ENCODE measurements at regions not wholly inside any gene's neighbourhood (a gene's known extent, or its start where the extent isn't known, plus 50 kb on each side); places are given as distances from the start of the nearest gene placed in this dataset.

DNA sequence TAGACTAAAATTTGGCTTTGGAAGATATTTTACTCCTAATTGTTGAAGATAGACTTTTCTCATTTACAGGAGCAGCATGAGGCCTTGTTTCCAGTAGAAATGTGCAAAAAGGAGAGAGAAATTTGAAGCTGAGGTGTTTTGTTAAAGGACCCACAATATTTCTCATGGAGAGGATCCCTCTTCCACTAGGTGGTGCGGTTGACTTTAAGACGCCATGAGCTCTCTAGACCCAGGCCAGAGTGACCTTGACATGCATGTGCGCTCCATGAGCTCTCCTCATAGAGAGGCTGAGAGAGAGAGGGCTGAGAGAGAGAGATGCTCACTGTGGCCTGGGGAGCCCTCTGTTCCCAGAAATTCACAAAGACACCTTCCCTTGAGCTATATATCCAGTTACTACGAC, 861.2 kb upstream of the EYS start:
- intact Hi-C loops (cut with micrococcal nuclease; ENCODE audit: unreplicated experiment), result no loop called here
- DNase-seq (ENCODE audit: low spot score), result no peak
- ChIA-PET POLR2A (ENCODE audit: low non-redundant PET) (no interaction called here), CTCF (no interaction called here)
- H3K27me3 ChIP-seq (replicated peaks; ENCODE audit: insufficient read depth, low read depth, low read length, poor library complexity), result no peaks in the 10 kb centered on the region
- H3K4me1 ChIP-seq (ENCODE audit: insufficient read depth, low read length, poor library complexity, severe bottlenecking), result no peaks in the 10 kb centered on the region
- no TSS peak for BruUV-seq (replicated peaks)
- no peak overlapping the region for H3K4me3 ChIP-seq (ENCODE audit: low read depth, low read length, poor library complexity, severe bottlenecking)
- H3K9me3 ChIP-seq (ENCODE audit: low read depth, low read length, poor library complexity, severe bottlenecking), result no peaks in the 10 kb centered on the region
- no peaks in the 10 kb centered on the region for H3K36me3 ChIP-seq (ENCODE audit: insufficient read depth, low read length, poor library complexity, severe bottlenecking)
- TF ChIP-seq, protein P1, sequence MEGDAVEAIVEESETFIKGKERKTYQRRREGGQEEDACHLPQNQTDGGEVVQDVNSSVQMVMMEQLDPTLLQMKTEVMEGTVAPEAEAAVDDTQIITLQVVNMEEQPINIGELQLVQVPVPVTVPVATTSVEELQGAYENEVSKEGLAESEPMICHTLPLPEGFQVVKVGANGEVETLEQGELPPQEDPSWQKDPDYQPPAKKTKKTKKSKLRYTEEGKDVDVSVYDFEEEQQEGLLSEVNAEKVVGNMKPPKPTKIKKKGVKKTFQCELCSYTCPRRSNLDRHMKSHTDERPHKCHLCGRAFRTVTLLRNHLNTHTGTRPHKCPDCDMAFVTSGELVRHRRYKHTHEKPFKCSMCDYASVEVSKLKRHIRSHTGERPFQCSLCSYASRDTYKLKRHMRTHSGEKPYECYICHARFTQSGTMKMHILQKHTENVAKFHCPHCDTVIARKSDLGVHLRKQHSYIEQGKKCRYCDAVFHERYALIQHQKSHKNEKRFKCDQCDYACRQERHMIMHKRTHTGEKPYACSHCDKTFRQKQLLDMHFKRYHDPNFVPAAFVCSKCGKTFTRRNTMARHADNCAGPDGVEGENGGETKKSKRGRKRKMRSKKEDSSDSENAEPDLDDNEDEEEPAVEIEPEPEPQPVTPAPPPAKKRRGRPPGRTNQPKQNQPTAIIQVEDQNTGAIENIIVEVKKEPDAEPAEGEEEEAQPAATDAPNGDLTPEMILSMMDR (conservative IDR thresholded peaks at IDR 0.05; ENCODE audit: low read depth, low read length), result no peak
- TF ChIP-seq EZH2 (IDR thresholded peaks at IDR 0.05; ENCODE audit: borderline replicate concordance, low read depth, low read length, poor library complexity, severe bottlenecking), result no peak
- H3K27ac ChIP-seq (ENCODE audit: low read depth, low read length, poor library complexity, severe bottlenecking), result no peak overlapping the region

DNA sequence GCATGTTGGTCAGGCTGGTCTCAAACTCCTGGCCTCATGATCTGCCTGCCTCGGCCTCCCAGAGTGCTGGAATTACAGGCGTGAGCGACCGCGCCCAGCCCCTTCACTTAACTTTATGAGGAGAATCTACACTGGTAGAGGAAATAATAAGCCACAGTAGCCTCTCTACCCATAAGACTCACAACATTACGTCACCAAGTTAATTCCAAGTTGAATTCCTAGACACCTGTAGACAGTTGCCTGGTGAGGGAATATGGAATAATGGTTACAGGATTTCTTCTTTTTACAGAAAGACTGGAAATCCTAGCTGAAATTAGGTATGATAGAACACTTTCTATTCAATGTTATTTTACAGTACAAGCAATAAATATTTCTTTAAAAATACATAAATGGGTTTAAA, 854.5 kb upstream of the EYS start:
- no peaks in the 10 kb centered on the region for H3K27me3 ChIP-seq (replicated peaks; ENCODE audit: insufficient read depth, low read depth, low read length, poor library complexity)
- H3K27ac ChIP-seq (ENCODE audit: low read depth, low read length, poor library complexity, severe bottlenecking), result no peak overlapping the region
- no peak for TF ChIP-seq EZH2 (IDR thresholded peaks at IDR 0.05; ENCODE audit: borderline replicate concordance, low read depth, low read length, poor library complexity, severe bottlenecking)
- TF ChIP-seq, protein P1 (conservative IDR thresholded peaks at IDR 0.05; ENCODE audit: low read depth, low read length), result no peak
- DNase-seq (ENCODE audit: low spot score), result no peak
- ChIA-PET POLR2A (ENCODE audit: low non-redundant PET) (no interaction called here), CTCF (no interaction called here)
- intact Hi-C loops (cut with micrococcal nuclease; ENCODE audit: unreplicated experiment), result no loop called here
- BruUV-seq (replicated peaks), result no TSS peak
- H3K36me3 ChIP-seq (ENCODE audit: insufficient read depth, low read length, poor library complexity, severe bottlenecking), result no peaks in the 10 kb centered on the region
- H3K9me3 ChIP-seq (ENCODE audit: low read depth, low read length, poor library complexity, severe bottlenecking), result no peaks in the 10 kb centered on the region
- no peak overlapping the region for H3K4me3 ChIP-seq (ENCODE audit: low read depth, low read length, poor library complexity, severe bottlenecking)
- H3K4me1 ChIP-seq (ENCODE audit: insufficient read depth, low read length, poor library complexity, severe bottlenecking), result no peaks in the 10 kb centered on the region

DNA sequence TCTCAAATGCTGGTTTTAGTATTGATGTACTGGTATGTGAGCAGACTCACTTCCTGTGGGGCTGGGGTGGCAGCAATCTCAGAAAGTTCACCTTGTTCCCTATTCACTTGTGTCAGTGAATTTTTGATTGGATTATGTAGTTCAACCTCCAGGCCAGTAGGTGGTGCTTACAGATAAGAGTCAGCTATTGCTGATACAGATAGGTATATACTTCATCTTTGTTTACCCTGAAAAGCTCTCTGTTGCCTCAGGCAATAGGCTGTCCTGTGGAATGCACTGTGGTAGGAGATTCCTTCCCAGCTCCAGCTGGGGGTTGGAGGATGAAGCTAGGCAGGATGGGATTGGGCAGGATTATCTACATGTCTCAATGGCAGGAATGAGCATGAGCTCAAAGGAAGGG, 851.2 kb upstream of the EYS start:
- DNase-seq (ENCODE audit: low spot score), result peak; percentile 19
- BruUV-seq (replicated peaks), result no TSS peak
- TF ChIP-seq EZH2 (IDR thresholded peaks at IDR 0.05; ENCODE audit: borderline replicate concordance, low read depth, low read length, poor library complexity, severe bottlenecking), result no peak
- TF ChIP-seq, protein P1 (conservative IDR thresholded peaks at IDR 0.05; ENCODE audit: low read depth, low read length), result peak; percentile 29; the same call in 1 of the 2 replicates
- ChIA-PET CTCF (no interaction called here), POLR2A (ENCODE audit: low non-redundant PET) (no interaction called here)
- Histone ChIP-seq H3K4me1 (ENCODE audit: insufficient read depth, low read length, poor library complexity, severe bottlenecking) (no peaks in the 10 kb centered on the region), H3K9me3 (ENCODE audit: low read depth, low read length, poor library complexity, severe bottlenecking) (peaks cover 16% of the 10 kb centered on the region), H3K27ac (ENCODE audit: low read depth, low read length, poor library complexity, severe bottlenecking) (no peak overlapping the region), H3K36me3 (ENCODE audit: insufficient read depth, low read length, poor library complexity, severe bottlenecking) (no peaks in the 10 kb centered on the region), H3K27me3 (replicated peaks; ENCODE audit: insufficient read depth, low read depth, low read length, poor library complexity) (no peaks in the 10 kb centered on the region), H3K4me3 (ENCODE audit: low read depth, low read length, poor library complexity, severe bottlenecking) (no peak overlapping the region)
- intact Hi-C loops (cut with micrococcal nuclease; ENCODE audit: unreplicated experiment), result no loop called here

Data from A673 (cell line).